Loucy (cell line): ENCODE measurements at regions not wholly inside any gene's neighbourhood (a gene's known extent, or its start where the extent isn't known, plus 50 kb on each side); places are given as distances from the start of the nearest gene placed in this dataset.

Source experiments
- EZH2phosphoT487 ChIP-seq: fragments of 200-600 bp; IDR thresholded peaks from 2 replicates; pipeline ENCODE4 v1.6.1; 2018; ENCODE audit warnings: antibody characterized with exemption, mild to moderate bottlenecking, moderate library complexity, borderline replicate concordance
- TF ChIP-seq, protein P1 (sequence below): fragments of 200-600 bp; sonication (generic); conservative IDR thresholded peaks from 2 replicates; pipeline ENCODE4 v1.5.1; 2014; ENCODE audit warnings: mild to moderate bottlenecking, antibody characterized with exemption, low read length

- TF ChIP-seq, protein P1, sequence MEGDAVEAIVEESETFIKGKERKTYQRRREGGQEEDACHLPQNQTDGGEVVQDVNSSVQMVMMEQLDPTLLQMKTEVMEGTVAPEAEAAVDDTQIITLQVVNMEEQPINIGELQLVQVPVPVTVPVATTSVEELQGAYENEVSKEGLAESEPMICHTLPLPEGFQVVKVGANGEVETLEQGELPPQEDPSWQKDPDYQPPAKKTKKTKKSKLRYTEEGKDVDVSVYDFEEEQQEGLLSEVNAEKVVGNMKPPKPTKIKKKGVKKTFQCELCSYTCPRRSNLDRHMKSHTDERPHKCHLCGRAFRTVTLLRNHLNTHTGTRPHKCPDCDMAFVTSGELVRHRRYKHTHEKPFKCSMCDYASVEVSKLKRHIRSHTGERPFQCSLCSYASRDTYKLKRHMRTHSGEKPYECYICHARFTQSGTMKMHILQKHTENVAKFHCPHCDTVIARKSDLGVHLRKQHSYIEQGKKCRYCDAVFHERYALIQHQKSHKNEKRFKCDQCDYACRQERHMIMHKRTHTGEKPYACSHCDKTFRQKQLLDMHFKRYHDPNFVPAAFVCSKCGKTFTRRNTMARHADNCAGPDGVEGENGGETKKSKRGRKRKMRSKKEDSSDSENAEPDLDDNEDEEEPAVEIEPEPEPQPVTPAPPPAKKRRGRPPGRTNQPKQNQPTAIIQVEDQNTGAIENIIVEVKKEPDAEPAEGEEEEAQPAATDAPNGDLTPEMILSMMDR: no peak
- TF ChIP-seq EZH2phosphoT487: no peak
These were observed 335.3 kb upstream of the AADAT start for GRCh38 chr4:170425040-170425439.
